GM21390 (cell line): ENCODE measurements at regions not wholly inside any gene's neighbourhood (a gene's known extent, or its start where the extent isn't known, plus 50 kb on each side); places are given as distances from the start of the nearest gene placed in this dataset.

Source experiments
- ATAC-seq: cut with Tn5 transposase; IDR thresholded peaks from one replicate; pipeline ENCODE4 v1.9.1; 2021; ENCODE audit not compliant: unreplicated experiment

DNA sequence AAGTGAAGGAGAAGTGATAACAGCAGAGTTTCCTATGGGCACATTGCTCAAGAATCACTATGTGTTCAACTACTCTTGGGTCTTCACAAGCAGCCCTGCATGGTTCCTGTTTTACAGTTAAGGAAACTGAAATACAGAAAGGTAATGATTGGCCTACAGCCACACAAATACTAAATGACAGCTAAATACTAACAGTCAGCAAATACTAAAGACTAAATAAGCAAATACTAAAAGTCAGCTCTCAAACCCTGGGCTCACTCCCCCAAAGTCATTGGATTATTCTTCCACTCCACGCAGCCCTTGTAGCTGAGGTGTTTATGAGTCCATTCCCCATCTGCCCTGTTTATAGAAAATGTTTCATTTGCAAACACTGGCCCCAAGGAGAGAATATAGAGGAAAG is 372.7 kb upstream of the CDH11 start:
- no peak for ATAC-seq

GRCh38 chr16:65494080-65494479 is 372.2 kb upstream of the CDH11 start:
- ATAC-seq = no peak

DNA sequence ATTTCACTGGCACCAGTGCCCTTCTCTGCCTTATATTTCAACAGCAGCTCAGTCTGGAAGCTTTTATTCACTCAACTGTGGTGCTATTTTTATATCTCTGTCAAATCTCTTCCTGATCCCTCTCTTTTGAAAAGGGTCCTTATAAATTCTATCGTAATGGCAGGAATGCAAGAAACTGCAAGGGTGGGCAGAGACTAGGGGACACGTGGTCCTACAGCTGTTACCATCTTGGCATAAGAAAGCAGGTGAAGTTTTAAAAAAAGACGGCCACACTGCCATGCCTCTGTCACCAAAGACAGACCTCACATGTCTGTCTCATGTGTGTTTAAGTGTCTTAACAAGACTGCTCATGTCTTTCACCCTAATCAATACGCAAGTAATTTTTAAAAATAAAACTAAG is 368.4 kb upstream of the CDH11 start:
- ATAC-seq = no peak

DNA sequence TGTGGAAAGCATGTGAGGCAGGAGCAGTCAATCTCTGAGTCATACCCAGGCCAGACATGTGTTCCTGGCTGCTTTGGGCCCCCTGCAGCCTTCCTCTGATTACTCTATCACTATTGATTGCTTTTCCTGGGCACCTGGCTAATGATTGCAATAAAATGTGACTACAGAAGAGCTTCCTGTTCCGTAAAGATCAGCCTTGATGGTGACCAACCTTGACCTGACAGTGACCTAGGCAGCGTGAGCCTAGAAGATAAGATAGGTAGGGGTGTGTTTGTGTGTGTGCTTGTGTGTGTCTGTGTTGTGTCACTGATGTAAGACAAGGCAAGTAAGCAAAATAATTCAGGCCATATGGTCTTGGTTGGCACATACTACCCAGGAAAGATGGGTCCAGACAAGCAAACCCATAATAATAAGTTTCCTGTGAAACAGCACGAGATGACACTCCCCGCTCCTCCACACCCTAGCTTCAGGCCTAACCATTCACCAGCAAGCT is 367.7 kb upstream of the CDH11 start:
- no peak for ATAC-seq

DNA sequence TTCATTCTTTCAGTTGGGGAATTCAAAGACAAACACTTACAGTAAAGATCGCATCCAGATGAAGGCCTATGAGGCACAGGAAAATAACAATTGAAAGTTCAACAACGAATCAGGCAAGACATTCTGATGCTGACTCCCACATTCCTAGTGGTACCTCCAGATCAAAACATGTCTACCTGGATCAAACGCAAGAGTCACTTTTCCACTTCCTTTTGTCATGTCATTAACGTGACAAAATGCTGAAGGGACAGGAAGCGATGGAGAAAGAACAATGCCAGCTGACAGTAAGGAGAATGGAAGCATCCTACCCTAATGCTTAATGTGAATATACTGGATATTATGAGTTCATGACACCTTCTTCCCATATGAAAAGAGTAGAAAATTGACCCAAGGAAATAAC is 365.4 kb upstream of the CDH11 start:
- no peak for ATAC-seq

- ATAC-seq = no peak
These were observed 360.1 kb upstream of the CDH11 start for GRCh38 chr16:65481956-65482355.

DNA sequence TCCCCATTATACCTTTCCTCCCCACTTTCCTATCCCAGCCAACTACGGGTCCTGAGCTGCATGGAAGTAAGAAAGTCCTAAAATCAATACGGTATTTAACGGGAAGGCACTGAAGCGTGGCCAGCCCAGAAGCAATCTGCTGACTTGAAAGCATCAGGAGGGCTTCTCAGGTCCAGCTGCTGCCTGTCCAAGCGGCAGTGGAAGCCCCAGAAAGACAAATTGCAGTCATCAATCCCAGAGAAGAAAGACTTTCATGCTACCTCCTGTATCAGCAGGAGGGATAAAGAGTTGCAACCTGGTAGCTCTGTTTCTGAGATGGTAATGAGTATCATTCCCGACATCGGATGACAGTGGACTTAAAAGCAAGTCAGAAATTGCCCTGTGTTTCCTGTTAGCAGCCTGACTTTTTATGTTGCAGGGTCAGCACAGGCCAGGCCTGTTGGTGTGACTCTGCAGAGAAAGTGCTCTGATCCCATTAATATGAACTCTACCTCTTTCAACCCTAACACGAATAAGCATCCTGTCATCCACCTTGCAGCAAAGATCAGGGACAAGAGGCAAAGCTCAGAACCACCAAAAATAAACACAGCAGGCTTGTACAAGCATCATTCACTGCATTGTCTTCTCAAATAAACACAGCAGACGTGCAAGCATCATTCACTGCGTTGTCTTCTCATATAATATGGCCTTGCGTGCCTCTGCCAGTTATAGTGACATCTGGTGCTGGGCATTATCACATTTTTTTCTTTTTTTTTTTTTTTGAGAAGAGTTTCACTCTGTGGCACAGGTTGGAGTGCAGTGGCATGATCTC is 358.6 kb upstream of the CDH11 start:
- ATAC-seq = no peak

DNA sequence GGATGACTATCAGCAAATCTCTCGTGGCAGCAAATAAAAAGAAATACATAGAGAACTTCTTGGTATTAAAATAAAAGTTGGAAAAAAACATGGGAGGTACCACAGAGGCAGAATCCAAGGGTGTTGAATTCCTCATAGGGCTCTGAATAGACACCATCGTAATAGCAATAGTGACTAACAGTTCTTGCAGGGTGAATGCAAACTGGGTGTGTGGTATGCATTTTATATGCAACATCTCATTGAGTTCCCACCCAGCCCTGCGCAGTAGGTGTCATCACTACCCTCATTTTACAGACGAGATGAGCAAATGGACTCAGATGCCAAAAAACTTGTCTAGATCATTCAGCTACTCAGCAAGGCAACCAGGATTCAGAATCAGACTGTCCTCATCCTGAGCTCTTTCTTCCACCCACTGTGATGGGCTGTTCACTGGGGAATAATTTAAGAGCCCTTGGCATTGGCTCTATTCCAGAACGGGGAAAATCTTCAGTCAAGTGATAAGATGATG is 354.6 kb upstream of the CDH11 start:
- no peak for ATAC-seq

- ATAC-seq = no peak
These were observed 351.8 kb upstream of the CDH11 start for GRCh38 chr16:65473699-65474098.

DNA sequence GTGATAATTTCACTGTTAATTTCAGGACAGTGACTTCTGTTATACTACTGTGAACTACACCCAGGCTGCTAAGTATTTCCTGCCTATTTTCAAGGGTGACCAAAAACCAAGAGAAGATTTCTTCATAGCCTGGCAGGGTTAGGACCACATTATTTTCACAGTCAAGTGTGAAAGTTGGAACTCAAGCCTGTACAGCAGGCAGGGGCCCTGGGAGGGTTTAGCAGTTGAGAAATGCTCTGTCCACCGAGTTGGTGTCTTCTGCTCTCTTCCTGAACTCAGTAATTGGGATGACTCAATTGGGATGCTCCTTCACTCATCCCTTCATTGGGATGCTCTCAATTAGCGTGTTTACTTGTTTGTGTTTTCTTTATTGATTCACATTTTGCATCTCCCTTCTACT is 347.3 kb upstream of the CDH11 start:
- ATAC-seq = no peak

- ATAC-seq = no peak
These were observed 346.3 kb upstream of the CDH11 start for GRCh38 chr16:65468133-65468532.

GRCh38 chr16:65463652-65464260 is 341.9 kb upstream of the CDH11 start:
- no peak for ATAC-seq

GRCh38 chr16:65457084-65457483 is 335.2 kb upstream of the CDH11 start:
- ATAC-seq = no peak

GRCh38 chr16:65455761-65456160 is 333.9 kb upstream of the CDH11 start:
- no peak for ATAC-seq

DNA sequence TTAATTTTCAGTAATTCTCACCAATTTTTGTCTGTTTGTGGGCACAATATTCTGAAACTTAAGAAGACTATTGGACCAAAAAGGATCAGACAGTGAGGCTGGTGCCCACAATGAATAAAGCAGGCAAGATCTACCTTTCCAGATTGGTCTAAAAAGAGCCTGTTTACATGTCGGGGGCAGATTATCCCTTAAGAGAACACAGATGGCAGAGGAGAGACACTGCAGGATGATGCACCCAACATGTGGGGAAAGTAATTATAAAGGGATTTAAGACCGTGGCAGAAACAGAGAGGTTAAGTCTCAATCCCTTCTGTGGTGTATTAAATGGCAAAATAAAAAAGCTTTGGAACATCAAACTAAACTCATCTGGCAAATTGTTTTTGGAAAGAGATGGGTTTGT is 331.8 kb upstream of the CDH11 start:
- no peak for ATAC-seq

DNA sequence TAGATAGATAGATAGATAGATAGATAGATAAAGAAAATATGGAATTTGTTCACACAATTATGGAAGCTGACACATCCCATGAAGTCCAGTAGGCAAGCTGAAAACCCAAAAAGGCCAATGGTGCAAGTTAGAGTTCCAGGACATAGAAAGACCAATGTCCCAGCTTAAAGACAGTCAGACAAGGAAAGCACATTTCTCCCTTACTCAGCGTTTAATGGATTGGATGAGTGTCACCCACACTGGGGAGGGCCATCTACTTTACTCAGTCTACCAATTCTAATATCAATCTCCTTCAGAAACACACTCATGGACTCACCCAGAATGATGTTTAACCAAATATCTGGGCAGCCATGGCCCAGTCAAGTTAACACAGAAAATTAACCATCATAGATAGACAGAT is 327.7 kb upstream of the CDH11 start:
- ATAC-seq = no peak

GRCh38 chr16:65446427-65446826 is 324.6 kb upstream of the CDH11 start:
- ATAC-seq = no peak

GRCh38 chr16:65445313-65446260 is 323.7 kb upstream of the CDH11 start:
- ATAC-seq = no peak

- ATAC-seq = no peak
These were observed 319.6 kb upstream of the CDH11 start for GRCh38 chr16:65441501-65441900.

DNA sequence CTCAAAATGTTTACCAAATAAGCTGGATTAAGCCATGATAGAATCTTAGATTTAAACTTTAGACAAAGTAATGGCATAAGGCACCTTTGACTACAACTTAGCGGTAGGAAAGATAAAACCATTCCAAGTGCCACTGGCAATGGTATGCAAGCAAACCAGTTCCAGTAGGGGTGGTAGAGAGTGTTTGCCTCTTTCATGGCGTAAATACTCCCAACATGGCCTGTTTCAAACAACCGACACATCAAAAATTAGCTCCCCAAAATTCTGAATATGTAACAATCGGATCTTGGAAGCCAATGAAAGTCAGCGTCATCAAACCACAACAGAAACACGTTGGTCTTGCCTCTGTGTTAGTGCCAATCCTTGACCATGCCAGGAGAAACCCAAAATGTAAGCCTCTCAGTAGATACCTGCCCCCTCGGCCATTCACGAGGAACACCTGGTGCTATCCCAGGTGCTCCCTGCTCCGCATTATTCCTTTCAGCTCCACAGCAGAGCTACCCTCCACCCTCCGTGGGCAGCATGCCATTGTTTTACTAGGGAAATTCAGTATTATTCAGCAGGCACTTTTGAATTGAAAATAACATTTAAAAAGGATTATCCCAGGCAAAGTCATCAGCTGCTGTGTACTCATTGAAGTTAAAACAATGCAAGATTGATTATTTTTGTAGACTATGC is 307.8 kb upstream of the CDH11 start:
- no peak for ATAC-seq

GRCh38 chr16:65426484-65426883 is 304.6 kb upstream of the CDH11 start:
- ATAC-seq = no peak
